ENCODE measurements at regions not wholly inside any gene's neighbourhood (a gene's known extent, or its start where the extent isn't known, plus 50 kb on each side); places are given as distances from the start of the nearest gene placed in this dataset.
"Not testable (repeated sequence)": the region's sequence is repeated elsewhere in the genome, so short reads cannot be mapped to it uniquely, and the experiment has no call there.

- no peak for DNase-seq
These were observed 890.2 kb upstream of the ZEB2 start for GRCh38 chr2:145410086-145410485.

GRCh38 chr2:145408980-145409379, 889.1 kb upstream of the ZEB2 start:
- DNase-seq: no peak

- no peak for DNase-seq
These were observed 884.8 kb upstream of the ZEB2 start for GRCh38 chr2:145404690-145405089.

- no peak for DNase-seq
These were observed 882.9 kb upstream of the ZEB2 start for GRCh38 chr2:145402706-145403277.

- DNase-seq: no peak
These were observed 879.2 kb upstream of the ZEB2 start for GRCh38 chr2:145399131-145399530.

GRCh38 chr2:145394181-145394580, 874.3 kb upstream of the ZEB2 start:
- DNase-seq: no peak

- no peak for DNase-seq
These were observed 867.1 kb upstream of the ZEB2 start for GRCh38 chr2:145386973-145387372.

GRCh38 chr2:145383961-145384360, 864.0 kb upstream of the ZEB2 start:
- DNase-seq: no peak

- DNase-seq: no peak
These were observed 860.6 kb upstream of the ZEB2 start for GRCh38 chr2:145380436-145381017.

GRCh38 chr2:145379934-145380333, 860.0 kb upstream of the ZEB2 start:
- DNase-seq: no peak

- no peak for DNase-seq
These were observed 854.2 kb upstream of the ZEB2 start for GRCh38 chr2:145374165-145374564.

- not testable (repeated sequence) for DNase-seq
These were observed 847.4 kb upstream of the ZEB2 start for GRCh38 chr2:145367334-145367733.

- no peak for DNase-seq
These were observed 846.4 kb upstream of the ZEB2 start for GRCh38 chr2:145366341-145366740.

GRCh38 chr2:145360129-145360790, 840.3 kb upstream of the ZEB2 start:
- DNase-seq: no peak

GRCh38 chr2:145359561-145359960, 839.6 kb upstream of the ZEB2 start:
- DNase-seq: no peak

- no peak for DNase-seq
These were observed 836.1 kb upstream of the ZEB2 start for GRCh38 chr2:145356056-145356455.

GRCh38 chr2:145352484-145352883, 832.6 kb upstream of the ZEB2 start:
- no peak for DNase-seq

GRCh38 chr2:145351864-145352425, 832.0 kb upstream of the ZEB2 start:
- no peak for DNase-seq

GRCh38 chr2:145350011-145350410, 830.1 kb upstream of the ZEB2 start:
- no peak for DNase-seq

- DNase-seq: no peak
These were observed 824.3 kb upstream of the ZEB2 start for GRCh38 chr2:145344076-145344724.

GRCh38 chr2:145343287-145343686, 823.4 kb upstream of the ZEB2 start:
- no peak for DNase-seq

- DNase-seq: no peak
These were observed 821.6 kb upstream of the ZEB2 start for GRCh38 chr2:145341536-145341935.

GRCh38 chr2:145339646-145340045, 819.7 kb upstream of the ZEB2 start:
- no peak for DNase-seq

Measured in activated gamma-delta T cell (primary cell).